Activated T-helper 1 cell treated with Interleukin-2 at 50 U/mL for 16 hours (primary cell): ENCODE measurements at regions not wholly inside any gene's neighbourhood (a gene's known extent, or its start where the extent isn't known, plus 50 kb on each side); places are given as distances from the start of the nearest gene placed in this dataset.
"Not testable (repeated sequence)": the region's sequence is repeated elsewhere in the genome, so short reads cannot be mapped to it uniquely, and the experiment has no call there.

ENCODE experiments used
- DNase-seq: peaks from one replicate; pipeline ENCODE4 v3.0.0-alpha.2; 2020; ENCODE audit warnings: low read depth

DNA sequence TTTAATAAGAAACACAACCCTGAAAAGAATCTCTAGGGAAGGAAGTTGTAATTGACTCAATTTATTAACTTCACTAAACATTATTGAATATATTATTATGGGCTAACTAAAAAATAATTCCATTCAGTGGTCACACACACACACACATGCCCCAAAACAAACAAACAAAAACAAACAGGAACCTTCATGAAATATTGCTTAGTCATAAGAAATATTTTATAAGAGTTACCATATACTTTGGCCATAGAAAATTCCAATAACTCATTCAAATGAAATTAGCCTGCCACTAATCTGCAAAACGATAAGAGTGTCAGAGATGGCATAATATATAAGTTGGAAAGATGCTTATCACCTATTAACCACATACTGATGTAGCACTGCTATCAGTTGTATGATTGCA lies 268.4 kb upstream of the AMIGO2 start:
- DNase-seq, result no peak

DNA sequence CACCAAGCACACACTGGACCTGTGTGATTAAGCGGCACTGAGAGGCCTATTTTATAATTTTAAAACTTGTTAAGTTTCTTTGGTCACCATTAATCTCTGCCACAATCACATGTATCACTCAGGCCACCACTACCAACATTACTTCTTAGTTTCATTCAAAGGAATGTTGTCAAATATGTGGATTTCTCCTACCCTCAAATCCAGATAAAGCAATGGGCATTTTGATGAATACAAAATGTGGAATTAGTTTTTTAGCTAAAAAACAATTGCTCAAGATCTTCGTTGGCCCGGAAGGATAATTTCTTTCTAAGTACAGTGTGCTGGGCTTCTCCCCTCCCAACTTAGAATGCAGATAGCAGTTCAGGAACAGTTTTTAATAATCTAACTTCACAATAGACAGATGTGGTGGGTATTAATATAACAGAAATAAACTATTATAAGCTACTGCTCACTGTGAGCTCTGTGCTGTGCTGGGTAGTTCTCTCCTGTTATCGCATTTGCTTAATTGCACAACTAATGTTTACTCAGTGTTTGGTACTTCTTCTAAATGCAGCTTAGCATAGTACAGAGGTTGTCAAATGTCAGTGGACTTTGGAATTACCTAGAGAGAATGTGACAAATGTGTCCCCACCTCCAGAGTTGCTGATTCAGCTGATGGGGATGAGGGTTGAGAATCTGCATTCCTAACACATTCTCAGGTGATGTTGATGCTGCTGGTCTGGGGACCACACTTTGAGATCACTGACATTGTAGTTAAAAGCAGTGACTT lies 266.7 kb upstream of the AMIGO2 start:
- no peak for DNase-seq

DNA sequence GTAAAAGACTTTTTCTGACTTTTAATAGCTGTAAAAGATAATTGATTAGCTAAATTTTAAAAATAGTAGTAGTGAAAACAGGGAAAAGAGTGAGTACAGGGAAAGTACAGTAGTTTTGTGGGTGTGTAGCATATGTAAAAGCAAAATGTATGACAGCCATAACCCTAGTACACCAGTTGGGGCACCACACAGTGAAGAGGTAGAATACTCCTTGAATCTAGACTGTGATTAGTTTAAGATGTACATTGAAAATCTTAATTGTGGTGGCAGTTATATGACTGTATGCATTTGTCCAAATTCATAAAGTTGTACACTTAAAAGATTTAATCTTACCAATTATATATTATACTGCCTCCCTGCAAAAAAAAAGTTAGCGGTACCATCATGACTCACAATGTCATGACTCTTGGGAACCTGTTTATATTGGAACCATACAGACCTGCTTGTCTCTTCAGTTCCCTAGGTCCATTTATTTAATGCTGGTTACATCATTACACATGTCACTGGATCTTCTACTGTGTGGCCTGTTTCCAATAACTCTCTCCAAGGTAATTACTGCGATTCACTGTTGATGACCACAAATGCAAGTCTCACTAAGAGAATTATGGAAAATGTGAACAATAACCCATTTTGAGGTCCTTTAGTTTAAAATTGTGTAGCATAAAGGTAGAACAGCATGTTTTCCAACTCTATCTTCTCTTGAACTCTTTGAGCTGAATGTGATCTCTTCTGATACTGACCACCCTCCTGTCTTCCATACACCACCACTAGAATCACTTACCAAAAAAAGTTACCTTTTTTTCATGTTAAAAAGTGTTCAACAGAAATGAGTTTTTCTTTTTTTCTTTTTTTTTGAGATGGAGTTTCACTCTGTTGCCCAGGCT lies 264.2 kb upstream of the AMIGO2 start:
- DNase-seq, result no peak

GRCh38 chr12:47340411-47341015 lies 260.8 kb upstream of the AMIGO2 start:
- no peak for DNase-seq

GRCh38 chr12:47337581-47337980 lies 257.8 kb upstream of the AMIGO2 start:
- DNase-seq, result no peak

DNA sequence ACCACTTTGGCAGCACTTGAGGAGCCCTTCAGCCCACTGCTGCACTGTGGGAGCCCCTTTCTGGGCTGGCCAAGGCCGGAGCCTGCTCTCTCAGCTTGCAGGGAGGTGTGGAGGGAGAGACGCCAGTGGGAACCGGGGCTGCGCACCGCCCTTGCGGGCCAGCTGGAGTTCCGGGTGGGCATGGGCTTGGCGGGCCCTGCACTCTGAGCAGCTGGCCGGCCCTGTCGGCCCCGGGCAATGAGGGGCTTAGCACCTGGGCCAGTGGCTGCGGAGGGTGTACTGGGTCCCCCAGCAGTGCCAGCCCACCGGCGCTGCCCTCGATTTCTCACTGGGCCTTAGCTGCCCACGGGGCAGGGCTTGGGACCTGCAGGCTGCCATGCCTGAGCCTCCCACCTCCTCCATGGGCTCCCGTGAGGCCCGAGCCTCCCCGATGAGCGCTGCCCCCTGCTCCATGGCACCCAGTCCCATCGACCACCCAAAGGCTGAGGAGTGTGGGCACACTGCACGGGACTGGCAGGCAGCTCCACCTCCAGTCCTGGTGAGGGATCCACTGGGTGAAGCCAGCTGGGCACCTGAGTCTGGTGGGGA lies 253.6 kb upstream of the AMIGO2 start:
- DNase-seq, result not testable (repeated sequence)

GRCh38 chr12:47328831-47329545 lies 249.2 kb upstream of the AMIGO2 start:
- no peak for DNase-seq

DNA sequence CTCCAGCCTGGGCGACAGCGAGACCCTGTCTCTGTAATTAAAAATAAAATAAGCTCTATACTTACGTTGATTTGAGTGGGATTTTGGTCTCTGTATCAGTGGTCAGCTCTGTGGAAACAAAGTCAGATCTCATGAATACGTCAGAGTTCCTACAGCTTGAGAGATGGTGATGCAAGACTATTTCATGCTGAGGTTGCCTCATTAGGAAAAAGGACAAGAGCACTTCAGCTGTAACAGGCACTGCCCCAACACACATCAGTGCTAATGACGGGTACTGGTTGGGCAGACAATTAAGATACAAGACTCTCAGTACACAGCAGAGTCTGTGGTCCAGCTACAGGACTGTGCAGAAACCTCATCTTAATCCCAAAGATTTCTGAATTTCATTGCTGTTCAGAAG lies 246.4 kb upstream of the AMIGO2 start:
- no peak for DNase-seq

- DNase-seq, result no peak
These were observed 244.0 kb upstream of the AMIGO2 start for GRCh38 chr12:47323802-47324201.

- no peak for DNase-seq
These were observed 241.7 kb upstream of the AMIGO2 start for GRCh38 chr12:47321436-47321835.

GRCh38 chr12:47319746-47320145 lies 240.0 kb upstream of the AMIGO2 start:
- no peak for DNase-seq

GRCh38 chr12:47318963-47319362 lies 239.2 kb upstream of the AMIGO2 start:
- no peak for DNase-seq

DNA sequence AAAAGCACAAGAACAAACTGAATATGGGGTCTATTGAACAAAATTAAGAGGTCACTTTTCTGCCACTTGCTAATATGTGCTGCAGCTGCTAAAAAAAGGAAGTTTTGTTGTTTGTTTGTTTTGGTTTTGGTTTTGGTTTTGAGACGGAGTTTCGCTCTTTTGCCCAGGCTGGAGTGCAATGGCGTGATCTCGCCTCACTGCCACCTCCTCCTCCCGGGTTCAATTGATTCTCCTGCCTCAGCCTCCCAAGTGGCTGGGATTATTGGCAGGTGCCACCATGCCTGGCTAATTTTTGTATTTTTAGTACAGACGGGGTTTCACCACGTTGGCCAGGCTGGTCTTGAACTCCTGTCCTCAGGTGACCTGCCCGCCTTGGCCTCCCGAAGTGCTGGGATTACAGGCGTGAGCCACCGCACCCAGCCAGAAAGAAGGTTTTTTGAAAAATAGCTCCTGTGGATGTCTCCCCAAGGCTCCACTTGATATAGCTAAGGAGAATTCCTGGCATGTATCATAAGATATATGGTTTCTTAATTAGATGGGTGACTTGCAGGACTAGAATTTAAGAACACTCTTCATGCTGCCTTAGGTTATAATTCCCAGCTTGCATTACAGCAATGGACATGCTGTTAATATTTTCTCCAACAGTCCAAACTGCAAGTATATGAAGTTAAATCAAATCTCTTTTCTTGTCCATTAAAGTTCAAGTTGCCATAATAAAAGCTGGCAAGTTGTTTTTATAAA lies 237.6 kb upstream of the AMIGO2 start:
- DNase-seq, result no peak

DNA sequence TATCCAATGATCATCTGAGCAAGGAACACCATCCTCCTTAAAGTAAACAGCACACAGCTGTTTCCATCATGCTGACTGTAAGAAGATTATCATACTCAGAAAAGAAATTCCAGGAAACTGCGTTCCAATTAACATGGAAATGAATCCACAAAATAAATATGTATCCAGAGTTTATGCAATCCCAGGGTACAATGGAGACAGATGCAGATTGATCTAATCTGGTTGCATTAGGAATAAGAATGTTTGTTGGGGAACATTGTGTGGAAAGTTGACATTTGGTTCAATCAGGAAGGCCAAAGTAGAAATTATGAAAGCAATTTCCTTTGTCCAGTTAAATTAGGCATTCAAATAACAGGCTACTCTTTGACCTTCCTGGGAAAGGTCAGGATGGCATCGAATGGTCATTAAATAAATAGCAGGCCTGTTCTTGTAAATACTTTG lies 236.9 kb upstream of the AMIGO2 start:
- DNase-seq, result no peak

GRCh38 chr12:47314996-47315395 lies 235.2 kb upstream of the AMIGO2 start:
- DNase-seq, result no peak

GRCh38 chr12:47312808-47313426 lies 233.2 kb upstream of the AMIGO2 start:
- DNase-seq, result no peak

DNA sequence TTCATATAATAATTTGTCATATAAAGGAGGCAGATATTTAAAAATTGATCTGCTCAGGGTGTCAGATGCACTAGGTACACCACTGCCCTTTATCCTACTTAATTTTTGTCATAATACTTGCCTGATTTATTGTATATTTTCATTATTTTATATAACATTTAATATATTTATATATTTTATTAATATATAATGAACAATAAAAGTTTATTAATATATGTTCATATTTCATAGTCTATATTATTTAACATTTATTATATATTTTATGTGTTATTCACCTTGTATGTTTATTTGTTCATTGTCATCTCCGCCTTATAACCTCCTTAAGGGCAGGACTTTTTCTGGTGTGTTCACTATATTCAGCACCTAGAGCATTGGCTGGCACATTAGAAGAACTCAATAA lies 232.4 kb upstream of the AMIGO2 start:
- no peak for DNase-seq

GRCh38 chr12:47311568-47311967 lies 231.8 kb upstream of the AMIGO2 start:
- no peak for DNase-seq

GRCh38 chr12:47311010-47311409 lies 231.3 kb upstream of the AMIGO2 start:
- no peak for DNase-seq

GRCh38 chr12:47308672-47309071 lies 228.9 kb upstream of the AMIGO2 start:
- DNase-seq, result no peak
